ENCODE measurements at regions not wholly inside any gene's neighbourhood (a gene's known extent, or its start where the extent isn't known, plus 50 kb on each side); places are given as distances from the start of the nearest gene placed in this dataset.

DNA sequence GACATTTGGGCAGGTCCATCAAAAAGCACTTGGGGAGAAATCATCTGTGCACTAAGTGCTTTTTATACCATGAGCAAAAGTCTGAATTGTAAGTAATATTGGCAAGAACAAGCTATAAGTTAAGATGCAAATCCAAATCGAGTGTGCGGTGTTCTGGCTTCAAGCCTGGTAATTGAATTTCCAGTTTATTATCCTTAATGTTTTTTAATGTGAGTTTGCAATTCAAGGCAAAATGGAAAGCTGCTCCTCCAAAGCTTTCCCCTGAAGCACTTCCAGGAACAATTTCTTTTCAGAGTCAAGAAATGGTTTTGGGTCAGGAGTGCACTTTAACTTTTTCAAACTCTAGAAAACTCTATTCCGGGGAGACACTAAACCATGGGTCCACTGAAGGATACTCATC is 445.7 kb downstream of the TOX3 start:
- DNase-seq, result no peak

DNA sequence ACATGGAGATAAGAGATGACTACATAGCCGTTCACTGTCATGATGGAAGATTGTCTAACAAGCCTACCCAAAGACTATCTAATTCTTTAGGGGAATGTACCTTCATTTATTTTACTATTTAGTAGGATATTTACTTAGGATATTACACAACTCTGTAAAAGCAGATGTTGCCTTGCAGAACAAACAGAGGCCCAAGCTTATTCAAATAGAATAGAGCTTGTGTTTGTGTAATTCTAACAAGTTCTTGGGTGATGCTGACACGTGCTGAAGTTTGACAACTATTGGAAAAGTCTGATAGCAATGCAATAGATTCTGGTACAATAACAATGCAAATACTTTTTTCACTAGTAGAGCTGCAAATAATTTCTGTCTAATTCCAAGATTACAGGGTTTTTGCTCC is 447.6 kb downstream of the TOX3 start:
- DNase-seq, result peak; percentile 10

DNA sequence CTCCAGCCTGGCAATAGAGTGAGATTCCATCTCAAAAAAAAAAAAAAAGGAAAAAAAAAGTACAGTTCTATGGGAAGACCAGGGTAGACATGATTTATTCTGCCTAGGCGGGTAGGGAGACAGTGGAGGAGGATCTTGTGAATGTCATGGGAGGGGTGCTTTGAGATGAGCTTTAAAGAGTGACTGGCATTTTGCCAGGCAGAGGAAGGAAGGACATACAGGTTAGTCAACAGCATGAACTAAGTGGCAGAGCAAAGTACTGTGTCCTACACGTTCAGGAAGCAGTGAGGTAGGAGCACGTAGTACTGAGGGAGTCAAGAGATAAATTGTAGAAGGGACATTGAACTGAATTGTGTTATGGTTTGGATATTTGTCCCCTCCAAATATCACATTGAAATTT is 451.5 kb downstream of the TOX3 start:
- DNase-seq, result peak; percentile 25

DNA sequence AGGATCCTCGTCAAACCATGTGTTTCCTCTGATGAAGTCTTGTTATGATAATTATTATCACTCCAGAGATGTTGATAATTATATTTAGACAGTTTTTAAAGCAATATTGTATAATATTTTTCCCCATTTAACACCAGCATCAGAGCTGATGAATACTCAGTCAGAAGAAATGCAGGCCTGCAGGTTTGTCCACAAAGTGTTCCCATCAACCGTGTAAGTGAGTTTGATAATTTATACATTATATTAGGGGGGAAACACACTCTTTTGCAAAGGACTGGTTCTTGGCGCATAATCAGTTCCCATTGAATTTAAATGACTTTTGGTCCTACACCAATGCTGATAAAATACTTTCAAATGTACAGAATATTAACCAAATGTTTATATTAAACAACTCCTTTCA is 454.8 kb downstream of the TOX3 start:
- no peak for DNase-seq

DNA sequence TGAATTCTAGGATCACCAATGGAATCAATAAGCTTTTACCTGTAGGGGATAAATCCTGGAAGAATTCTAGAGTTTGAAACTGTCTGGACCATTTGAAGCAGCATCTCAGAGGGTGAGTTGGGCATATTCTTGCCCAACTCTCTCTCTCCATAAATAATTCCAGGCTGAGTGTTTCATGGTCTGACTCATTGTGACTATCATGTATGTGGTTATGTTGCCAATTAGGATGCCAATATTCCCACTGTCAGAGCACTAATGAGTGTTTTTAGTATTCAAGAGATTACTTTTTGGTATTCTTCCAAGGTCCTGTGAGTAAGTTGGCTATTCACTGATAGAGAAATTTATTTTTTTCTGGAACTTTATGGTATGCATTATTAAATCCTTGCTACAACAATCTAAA is 456.9 kb downstream of the TOX3 start:
- DNase-seq, result no peak

DNA sequence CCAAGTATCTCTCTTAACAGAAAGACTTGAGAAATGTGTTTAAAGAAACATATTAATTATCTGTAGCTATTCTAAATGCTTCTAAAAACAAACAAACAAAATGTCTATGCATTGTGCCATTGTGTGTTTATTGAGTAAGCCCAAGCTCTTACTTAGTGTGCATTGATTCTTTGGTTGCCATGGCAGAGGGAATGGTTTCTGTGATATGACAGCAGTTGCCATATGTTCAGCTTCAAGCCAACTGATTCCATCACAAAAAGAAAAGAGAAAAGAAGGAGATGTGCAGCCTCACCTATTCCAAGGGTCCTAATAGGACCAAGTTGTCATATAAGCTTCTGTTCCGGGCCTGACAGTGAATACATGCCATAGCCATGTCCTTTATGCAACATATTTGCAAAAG is 457.5 kb downstream of the TOX3 start:
- no peak for DNase-seq

DNA sequence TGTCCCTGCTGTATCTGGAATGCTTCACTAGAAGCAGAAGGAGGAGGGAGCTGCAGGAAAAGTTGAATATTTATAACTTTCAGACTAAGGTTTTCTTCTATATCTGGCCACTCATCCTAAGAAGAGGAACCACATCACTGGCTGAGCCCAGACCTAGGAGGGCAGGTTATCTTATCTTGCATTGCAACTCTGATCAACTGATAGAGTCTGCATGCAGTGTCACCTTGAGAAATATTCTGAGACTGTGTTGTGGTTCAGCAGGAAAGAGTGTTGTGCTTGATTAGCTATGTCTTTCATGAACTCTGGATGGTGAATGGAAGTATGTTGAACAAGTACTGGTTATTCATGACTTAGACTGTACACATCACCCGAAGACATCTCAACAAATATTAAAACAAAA is 460.0 kb downstream of the TOX3 start:
- no peak for DNase-seq

DNA sequence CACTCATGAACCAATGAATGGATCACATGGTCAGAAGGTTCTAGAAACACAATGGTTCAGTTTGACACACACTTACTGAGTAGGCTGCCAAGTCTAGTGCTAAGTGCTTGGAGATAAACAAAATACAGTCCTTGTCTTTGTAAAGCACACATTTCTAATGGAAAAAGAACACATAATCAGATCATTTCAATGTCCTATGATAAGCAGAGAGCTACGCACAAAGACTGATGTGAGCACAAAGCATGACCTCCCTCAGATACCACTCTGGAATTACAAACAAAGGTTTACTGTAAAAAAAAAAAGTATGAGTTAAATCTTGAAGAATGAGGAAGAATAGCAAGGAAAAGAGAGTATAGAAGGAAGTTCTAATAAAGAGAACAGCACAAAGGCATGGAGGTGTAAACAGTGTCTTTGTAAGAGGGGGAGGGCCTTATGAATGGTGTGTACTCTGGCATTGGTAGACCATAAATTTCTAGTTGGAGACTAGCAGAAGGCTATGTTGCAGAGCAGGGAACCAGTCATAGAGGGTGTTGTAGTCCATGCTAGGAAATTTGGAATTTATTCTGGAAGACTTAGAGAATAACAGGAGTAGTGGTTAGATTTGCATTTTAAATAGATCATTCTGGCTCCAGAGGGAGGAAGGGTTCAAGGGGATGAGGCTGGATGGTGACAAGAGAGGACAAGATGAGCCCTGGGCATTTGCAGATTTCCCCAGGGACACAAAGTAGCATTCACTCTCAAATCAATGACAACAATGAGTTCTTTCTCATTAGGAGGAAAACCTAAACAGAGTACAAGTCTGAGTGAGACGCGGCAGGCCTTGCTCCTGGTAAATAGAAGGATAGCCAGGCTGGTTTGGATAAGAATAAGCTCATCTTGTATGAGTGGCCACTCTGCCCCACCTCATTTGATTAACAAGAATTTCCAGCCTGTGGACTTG is 468.0 kb downstream of the TOX3 start:
- DNase-seq, result no peak

DNA sequence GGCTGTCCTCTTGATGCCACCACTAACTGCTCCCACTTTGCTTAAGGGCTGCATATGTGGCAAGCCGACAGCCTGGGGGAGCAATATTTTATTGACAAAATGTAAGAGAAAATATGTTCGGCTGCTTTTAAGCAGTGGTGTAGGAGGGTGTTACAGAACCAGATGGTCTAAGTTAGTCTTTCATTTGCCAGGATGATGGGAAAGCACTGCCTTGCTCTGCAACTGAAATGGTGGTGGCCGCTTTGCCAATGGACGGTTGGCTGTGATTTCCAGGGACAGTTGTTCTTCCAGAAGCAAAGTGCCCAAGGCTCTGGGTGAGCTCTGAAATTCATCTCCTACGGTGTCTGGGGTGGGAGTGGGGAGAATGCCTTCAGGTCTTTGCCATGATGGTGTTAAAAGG is 469.3 kb downstream of the TOX3 start:
- no peak for DNase-seq

DNA sequence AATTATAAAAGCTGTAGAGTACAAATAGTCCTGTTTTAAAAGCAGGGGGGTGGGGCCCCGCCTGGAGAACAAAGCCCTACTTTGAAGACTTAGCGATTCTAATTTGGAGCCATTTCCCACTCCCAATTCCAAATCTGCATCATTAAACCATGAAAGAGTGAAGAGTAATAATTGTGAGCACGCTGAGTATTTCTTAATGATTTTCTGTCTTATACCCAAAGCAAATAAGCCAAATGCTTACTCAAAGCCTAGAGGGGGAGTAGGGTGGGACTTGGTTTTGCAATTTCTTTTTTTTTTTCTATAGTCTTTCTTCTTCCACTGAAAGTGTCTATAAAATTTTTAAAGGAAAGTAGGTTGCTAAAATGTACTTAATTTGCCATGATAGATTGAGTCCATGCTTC is 470.1 kb downstream of the TOX3 start:
- no peak for DNase-seq

DNA sequence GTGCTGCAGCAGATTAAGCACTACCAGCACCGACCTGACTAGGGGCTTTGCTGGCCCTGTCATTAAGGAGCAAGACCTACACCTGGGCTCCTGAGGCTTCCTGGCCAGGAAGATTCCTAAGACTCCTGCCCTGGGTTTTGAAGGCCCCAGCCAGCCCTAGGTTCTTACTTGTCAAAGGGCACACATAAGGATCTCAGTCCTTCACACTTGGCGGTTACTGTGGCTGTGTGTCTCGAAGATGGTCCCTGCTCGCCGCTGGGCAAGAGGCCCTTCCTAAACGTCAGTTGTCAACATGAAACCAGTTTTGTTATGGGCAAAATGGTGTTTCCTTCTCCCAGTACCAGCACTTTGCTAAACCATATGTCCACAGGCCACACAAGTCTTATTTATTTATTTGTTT is 470.6 kb downstream of the TOX3 start:
- no peak for DNase-seq

DNA sequence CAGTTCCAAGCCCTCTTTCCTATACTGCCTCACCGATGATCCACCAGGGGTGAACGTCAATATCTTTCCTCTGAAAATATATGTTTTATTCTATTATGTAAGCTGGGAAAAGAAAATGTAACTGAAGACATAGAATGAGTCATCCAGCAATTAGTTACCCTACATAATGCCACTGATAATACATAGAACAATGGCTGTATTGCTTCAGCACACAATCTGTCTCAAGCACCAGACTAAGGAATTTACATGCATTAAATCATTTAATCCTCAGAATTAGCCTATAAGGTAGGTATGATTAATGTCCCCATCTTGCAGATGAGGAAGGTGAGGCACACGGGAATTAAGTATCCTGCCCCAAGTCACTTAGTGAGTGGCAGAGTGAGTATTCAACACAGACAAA is 472.8 kb downstream of the TOX3 start:
- DNase-seq, result peak; percentile 25

DNA sequence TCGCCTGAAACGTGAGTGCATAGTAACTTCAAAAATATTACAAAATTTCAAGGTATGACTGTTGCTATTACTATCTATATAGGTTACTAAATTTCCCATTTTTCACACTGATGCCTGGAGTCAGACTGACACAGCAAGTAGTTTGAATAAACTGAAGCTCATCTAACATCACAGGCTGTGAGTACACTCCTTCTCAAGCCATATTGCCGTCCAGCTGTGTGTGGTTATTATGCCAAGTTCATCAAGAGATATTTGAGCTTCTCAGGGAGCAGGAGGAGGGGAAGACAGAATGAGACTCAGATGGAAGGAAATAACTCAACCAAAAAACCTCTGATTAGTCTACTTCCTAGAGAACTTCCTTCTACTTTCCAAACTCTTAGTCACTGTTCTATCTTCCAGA is 473.9 kb downstream of the TOX3 start:
- peak; percentile 47 for DNase-seq

DNA sequence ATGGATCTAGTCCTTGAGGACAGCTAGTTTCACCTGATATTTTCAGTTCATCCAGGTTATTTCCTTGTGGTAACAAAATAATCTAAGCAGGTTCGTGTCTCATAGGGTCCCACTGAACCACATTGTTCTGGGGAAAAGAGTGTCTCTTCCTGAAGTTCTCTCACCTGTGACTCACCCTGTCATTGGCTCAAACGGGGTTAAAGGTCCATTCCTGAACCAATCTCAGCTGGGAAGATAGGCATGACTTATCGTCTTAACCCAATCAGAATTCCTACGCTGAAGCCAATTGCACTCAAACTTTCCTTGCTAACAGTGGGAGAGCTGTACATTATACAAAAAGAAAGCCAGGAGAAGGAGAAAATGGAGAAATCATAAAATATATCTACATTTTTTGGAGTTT is 475.8 kb downstream of the TOX3 start:
- DNase-seq, result no peak

DNA sequence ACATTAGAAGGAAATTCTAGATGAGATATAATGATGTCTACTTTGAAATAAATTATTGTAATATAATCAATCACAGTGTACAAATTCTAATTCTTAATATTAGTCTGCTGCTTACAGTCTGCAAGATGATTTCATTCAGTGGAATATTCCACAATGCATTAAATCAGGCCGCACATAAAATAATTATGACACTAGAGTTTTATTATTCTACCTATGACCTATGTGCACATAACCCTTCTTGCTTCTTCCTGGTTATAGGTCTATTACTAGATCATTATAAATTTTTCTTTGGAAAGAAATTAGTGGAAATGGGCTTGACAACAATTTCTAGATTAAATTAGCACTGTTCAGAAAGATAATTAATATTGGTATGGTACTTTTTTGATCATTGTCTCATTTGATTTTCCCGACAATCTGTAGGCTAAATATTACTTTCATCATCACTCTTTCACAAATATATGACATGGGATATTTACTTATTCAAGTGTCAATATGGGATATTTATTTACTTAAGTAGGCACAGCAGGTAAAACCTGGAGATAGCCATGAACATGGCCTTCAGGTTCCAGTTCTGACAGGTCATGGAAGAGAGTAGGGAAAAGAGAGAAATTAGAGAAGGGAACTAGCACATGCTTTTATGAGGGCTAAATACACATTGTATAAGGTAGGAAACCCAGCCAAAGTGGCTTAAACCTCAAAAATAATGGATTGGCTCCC is 476.4 kb downstream of the TOX3 start:
- DNase-seq, result peak; percentile 2

DNA sequence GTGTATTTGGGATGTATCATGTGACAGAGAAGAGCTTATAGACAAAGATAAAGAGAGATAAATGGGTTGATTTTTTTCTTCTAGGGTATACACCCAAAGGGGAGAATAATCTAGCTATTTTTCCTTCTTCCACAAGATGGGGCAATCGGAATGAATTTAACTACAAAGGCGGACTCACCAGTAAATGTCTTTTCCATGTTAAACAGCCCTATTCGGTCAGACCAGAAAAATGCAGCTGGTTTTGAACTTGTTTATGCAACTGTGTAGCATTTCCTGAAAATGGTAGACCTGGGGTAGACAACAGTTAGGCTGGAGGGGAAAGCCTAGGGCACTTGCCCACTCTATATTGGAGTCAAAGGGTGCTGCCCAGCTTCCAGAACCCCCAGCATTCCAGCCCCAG is 477.1 kb downstream of the TOX3 start:
- DNase-seq, result peak; percentile 65

DNA sequence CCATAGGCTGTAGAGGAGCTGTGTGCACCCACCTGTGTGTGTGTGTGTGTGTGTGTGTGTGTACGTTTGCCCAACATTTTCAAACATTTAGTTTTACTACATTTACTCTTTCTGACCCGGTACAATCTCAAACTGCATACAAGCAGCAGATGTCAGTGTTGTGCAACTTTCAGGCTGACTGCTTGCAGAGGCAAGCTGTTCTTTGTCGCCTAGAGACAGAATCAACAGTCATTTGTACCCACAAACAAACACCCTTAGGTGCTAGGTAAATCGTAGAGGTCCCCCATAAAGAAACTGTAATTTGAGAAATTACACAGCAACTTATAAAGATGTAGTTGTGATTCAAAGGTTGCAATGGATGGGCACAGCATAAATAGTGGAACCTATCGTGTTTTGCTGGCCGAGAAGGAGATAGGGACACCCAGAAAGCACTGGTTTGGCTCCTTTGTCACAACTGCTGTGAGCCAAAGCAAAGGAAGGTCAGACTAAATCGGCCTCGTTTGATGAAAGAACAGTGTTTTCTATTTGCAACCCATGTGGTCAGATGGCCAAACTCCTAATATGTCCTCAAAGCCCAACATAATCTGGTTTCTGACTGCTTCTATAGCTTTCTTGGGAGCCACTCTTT is 478.4 kb downstream of the TOX3 start:
- DNase-seq, result peak; percentile 88

DNA sequence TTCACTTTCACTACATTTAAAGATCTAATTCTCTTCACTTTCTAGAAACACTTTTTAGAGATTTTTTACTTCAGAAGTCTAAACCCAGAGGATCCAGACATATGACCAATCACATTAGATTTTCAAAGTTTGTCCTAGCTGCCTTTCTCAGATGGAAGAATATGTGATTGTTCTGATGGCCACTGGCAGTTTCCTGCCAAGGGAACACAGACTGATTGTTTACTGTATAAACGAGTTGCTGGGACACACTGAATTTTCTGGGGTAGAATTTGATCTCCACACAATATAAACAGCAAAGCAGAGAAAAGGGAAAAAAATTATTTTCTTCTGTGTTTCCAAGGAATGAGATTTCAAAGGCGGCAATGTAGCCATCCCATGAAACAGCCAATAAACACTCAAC is 480.0 kb downstream of the TOX3 start:
- no peak for DNase-seq

DNA sequence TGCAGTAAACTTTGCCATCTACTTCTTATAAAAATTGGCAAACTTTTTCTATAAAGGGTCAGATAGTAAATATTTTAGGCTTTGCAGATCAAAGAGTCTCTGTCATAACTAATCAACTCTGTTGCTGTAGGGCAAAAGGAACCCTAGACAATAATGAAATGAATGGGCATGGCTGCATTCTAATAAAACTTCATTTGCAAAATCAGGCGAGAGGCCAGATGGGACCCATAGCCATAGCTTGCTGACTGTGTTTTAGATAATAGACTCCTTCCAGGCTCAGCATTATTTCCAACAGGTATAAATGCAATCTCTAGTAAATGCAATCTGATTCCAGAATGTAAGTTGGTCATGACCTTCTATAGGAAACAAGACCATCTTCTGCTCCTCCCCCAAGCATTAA is 490.7 kb downstream of the TOX3 start:
- no peak for DNase-seq

DNA sequence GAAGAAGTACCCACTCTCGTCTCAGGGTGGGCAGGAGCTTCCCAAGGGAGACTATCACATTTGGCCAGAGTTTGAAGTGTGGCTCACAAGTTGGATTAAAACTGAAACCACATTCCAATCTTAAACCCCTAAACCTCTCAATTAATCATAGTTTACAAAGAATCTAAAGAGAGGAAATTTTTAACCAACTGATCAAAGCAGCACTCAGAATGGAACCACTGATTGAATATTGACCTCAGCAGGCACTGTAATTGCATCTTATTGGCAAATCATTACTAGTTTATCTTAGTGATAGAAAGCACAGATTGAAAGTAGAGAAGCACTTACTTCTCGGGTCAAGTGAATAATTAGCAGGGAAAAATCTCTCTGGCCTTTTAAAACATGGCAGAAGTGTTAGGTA is 491.6 kb downstream of the TOX3 start:
- DNase-seq, result no peak

DNA sequence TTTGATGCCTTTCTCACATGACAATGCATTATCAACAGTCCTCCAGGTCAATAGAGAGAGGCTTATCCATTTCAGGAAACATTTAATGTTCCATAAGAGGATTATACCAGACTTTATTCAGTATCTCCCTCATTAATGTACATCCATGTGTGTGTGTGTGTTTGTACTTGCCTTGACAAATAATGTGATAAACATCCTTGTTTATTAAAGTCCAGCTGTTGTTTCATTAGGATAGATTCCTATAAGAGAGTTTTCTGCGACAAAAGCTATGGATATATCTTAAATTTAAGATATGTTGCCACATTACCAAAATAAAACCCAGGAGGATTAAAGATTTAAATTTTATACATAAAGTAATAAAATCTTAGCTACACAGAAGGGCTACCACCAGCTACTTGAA is 492.6 kb downstream of the TOX3 start:
- DNase-seq, result no peak

DNA sequence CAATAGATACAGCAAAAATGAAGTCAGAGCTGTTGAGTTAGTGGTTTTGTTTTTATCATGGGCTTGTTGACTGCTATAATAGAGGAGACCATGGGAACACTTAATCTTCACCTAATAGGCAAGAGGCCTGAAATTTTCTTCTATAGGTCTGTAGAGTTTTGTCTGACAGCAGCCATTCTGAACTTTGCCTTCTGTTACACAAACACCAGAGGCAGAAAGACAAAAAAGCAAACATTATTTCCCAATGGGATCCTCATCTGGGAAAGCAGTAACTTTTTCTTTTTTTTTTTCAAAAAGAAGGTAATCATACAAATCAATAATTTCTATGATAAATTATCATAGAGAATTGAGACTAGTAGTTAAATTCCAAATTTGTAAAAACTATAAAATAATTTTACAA is 494.1 kb downstream of the TOX3 start:
- DNase-seq, result no peak

DNA sequence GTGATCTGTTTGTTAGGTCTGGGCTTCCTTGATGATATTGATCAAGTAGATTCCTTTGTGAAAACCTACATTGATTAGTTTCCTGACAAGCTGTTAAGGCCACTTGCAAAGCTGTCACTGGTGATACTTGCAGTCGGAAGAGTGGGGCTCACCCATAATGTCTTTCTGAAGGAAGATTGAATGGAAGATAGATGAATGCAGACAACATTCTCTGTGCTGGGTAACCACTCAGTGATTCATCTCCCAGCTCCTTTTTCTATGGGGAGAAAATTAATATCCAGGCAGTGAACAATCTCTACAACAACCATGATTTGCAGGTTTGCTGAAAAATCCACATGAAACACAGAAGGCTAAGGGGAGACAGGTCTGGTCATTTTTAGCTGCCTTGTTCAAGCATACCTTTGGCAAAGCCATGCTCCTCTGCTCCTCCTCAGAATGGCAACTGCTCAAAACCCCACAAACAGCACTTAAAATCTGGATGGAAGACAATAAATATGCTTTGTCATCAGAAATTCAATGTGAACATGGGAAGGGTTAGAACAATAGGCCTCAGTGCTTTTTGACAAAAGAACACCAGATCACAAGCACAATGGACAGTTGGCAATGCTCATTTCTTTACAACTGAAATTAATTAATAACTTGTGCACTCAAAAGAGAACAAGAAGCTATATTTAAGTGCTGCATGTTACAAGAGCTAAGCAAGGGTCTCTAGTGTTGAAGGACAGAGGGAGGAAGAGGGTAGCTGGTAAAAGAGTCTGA is 495.4 kb downstream of the TOX3 start:
- no peak for DNase-seq

Measured in NCI-H69 (cell line).